ENCODE measurements at regions not wholly inside any gene's neighbourhood (a gene's known extent, or its start where the extent isn't known, plus 50 kb on each side); places are given as distances from the start of the nearest gene placed in this dataset.

GRCh38 chr18:67035026-67035425 lies 431.1 kb upstream of the CDH19 start:
- intact Hi-C loops (cut with micrococcal nuclease), result no loop called here
- Histone ChIP-seq H3K36me3 (ENCODE audit: control insufficient read depth, insufficient read depth, low read length) (no peaks in the 10 kb centered on the region), H3K9me3 (ENCODE audit: control insufficient read depth, insufficient read depth, low read length) (no peaks in the 10 kb centered on the region), H3K4me1 (ENCODE audit: control insufficient read depth, insufficient read depth, low read length) (no peaks in the 10 kb centered on the region), H3K4me3 (ENCODE audit: low read length) (no peak overlapping the region), H3K27me3 (ENCODE audit: control insufficient read depth, insufficient read depth, low read length) (no peaks in the 10 kb centered on the region), H3K27ac (ENCODE audit: low read length) (no peak overlapping the region)
- Mint-ChIP-seq H3K27ac (no peak overlapping the region), H3K4me1 (no peaks in the 10 kb centered on the region), H3K27me3 (ENCODE audit: low read depth in 2 of 2) (no peaks in the 10 kb centered on the region), H3K4me3 (no peak overlapping the region), H3K9me3 (peaks cover 15 to 24% of the 10 kb centered on the region in 2 donors), H3K36me3 (peaks cover 6% of the 10 kb centered on the region)
- no peak for TF ChIP-seq CTCF (IDR thresholded peaks at IDR 0.05)
- WGBS (ENCODE audit: insufficient coverage), result 56% methylated on average over 4 of the region's 4 CpGs
- ATAC-seq, result no peak
- no peak for DNase-seq

DNA sequence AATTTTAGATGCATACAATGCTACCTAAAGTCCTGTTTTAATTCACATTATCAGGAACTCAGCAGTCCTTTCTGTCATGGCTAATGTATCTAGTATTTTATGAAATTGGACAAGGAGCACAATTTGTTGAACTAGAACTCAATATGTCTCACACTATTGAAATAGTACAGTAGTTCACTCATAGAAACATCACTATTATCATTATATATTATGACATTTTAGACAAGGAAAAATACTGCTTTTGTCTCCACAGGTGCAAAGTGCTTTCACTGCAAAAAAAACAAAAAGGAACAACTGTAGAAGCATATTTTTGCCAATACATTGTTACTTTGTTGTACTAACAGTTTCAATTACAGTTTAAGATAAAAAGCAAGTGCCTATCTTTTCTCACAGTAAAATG lies 419.2 kb upstream of the CDH19 start:
- Histone ChIP-seq H3K27me3 (ENCODE audit: control insufficient read depth, insufficient read depth, low read length) (no peaks in the 10 kb centered on the region), H3K36me3 (ENCODE audit: control insufficient read depth, insufficient read depth, low read length) (no peaks in the 10 kb centered on the region), H3K27ac (ENCODE audit: low read length) (no peak overlapping the region), H3K9me3 (ENCODE audit: control insufficient read depth, insufficient read depth, low read length) (no peaks in the 10 kb centered on the region), H3K4me3 (ENCODE audit: low read length) (no peak overlapping the region), H3K4me1 (ENCODE audit: control insufficient read depth, insufficient read depth, low read length) (no peaks in the 10 kb centered on the region)
- intact Hi-C loops (cut with micrococcal nuclease), result no loop called here
- Mint-ChIP-seq H3K36me3 (no peaks in the 10 kb centered on the region), H3K27ac (no peak overlapping the region), H3K4me3 (no peak overlapping the region), H3K27me3 (ENCODE audit: low read depth in 2 of 2) (no peaks in the 10 kb centered on the region), H3K4me1 (no peaks in the 10 kb centered on the region), H3K9me3 (peaks cover 3 to 11% of the 10 kb centered on the region in 2 donors)
- TF ChIP-seq CTCF (IDR thresholded peaks at IDR 0.05), result no peak
- DNase-seq, result no peak
- no peak for ATAC-seq

DNA sequence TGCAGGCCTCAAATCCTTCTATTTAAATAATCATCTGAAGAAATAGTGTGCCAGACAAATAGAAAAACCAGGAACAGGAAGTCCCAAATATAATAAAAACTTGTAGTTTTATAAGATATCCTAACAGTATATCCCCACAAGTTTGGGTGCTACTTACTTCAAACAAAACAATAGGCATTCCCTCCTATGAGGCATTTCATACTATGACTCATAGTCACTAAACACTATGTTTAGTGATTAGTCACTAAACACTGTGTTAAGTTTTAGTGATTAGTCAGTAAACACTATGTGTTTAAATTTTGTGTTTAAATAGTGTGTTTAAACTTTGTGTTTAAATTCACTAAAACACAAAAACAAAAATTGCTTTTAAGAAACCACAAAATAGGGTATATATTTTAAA lies 407.0 kb upstream of the CDH19 start:
- no peaks in the 10 kb centered on the region for H3K36me3 Mint-ChIP-seq
- no peak overlapping the region for H3K27ac ChIP-seq (ENCODE audit: low read length)
- no peaks in the 10 kb centered on the region for H3K4me1 ChIP-seq (ENCODE audit: control insufficient read depth, insufficient read depth, low read length)
- ATAC-seq (no peak), DNase-seq (no peak)
- no peak overlapping the region for H3K4me3 ChIP-seq (ENCODE audit: low read length)
- H3K4me1 Mint-ChIP-seq, result no peaks in the 10 kb centered on the region
- H3K36me3 ChIP-seq (ENCODE audit: control insufficient read depth, insufficient read depth, low read length), result no peaks in the 10 kb centered on the region
- peaks cover 2 to 7% of the 10 kb centered on the region in 2 donors for H3K9me3 Mint-ChIP-seq
- no peak for TF ChIP-seq CTCF (IDR thresholded peaks at IDR 0.05)
- intact Hi-C loops (cut with micrococcal nuclease), result no loop called here
- H3K27me3 Mint-ChIP-seq (ENCODE audit: low read depth in 2 of 2), result no peaks in the 10 kb centered on the region
- no peaks in the 10 kb centered on the region for H3K27me3 ChIP-seq (ENCODE audit: control insufficient read depth, insufficient read depth, low read length)
- no peaks in the 10 kb centered on the region for H3K9me3 ChIP-seq (ENCODE audit: control insufficient read depth, insufficient read depth, low read length)
- no peak overlapping the region for H3K27ac Mint-ChIP-seq
- H3K4me3 Mint-ChIP-seq, result no peak overlapping the region

DNA sequence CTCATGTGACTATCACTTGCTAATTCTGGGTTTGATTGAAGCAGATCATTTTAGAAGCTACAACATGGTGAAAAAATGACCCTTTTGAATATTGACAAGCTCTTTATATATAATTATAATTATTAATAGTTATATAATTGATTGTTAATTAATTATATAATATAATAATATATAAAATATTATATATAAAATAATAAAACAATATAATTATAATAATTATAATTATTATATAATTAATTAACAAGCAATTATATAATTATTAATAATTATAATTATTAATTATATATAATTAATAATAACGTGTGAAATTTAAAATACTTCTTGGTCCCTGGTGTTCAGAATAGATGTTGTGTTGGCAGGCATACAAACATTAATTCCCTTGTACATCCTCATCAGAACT lies 404.1 kb upstream of the CDH19 start:
- DNase-seq, result no peak
- no peaks in the 10 kb centered on the region for H3K27me3 ChIP-seq (ENCODE audit: control insufficient read depth, insufficient read depth, low read length)
- H3K27ac Mint-ChIP-seq, result no peak overlapping the region
- no peak overlapping the region for H3K4me3 ChIP-seq (ENCODE audit: low read length)
- no peaks in the 10 kb centered on the region for H3K36me3 Mint-ChIP-seq
- no peaks in the 10 kb centered on the region for H3K27me3 Mint-ChIP-seq (ENCODE audit: low read depth in 2 of 2)
- peaks cover 5 to 9% of the 10 kb centered on the region in 2 donors for H3K9me3 Mint-ChIP-seq
- no peaks in the 10 kb centered on the region for H3K36me3 ChIP-seq (ENCODE audit: control insufficient read depth, insufficient read depth, low read length)
- H3K9me3 ChIP-seq (ENCODE audit: control insufficient read depth, insufficient read depth, low read length), result no peaks in the 10 kb centered on the region
- H3K27ac ChIP-seq (ENCODE audit: low read length), result no peak overlapping the region
- no peak for TF ChIP-seq CTCF (IDR thresholded peaks at IDR 0.05)
- intact Hi-C loops (cut with micrococcal nuclease), result no loop called here
- H3K4me1 Mint-ChIP-seq, result no peaks in the 10 kb centered on the region
- WGBS (ENCODE audit: insufficient coverage), result no CpG with 5 or more reads among the region's 1 CpG
- ATAC-seq, result no peak
- no peak overlapping the region for H3K4me3 Mint-ChIP-seq
- no peaks in the 10 kb centered on the region for H3K4me1 ChIP-seq (ENCODE audit: control insufficient read depth, insufficient read depth, low read length)

Data from natural killer cell (primary cell).